Prostate gland (tissue), 2 donors: ENCODE measurements at regions not wholly inside any gene's neighbourhood (a gene's known extent, or its start where the extent isn't known, plus 50 kb on each side); places are given as distances from the start of the nearest gene placed in this dataset.

Source experiments
- DNase-seq: peaks from one replicate; pipeline ENCODE4 v3.0.0-alpha.2; 2019; ENCODE audit warnings: low spot score
- H3K27ac ChIP-seq, 2 donors: fragments of 200-600 bp; sonication (generic); 2 replicates each; pipeline ENCODE4 v1.5.1; 2017 to 2019
- H3K27me3 ChIP-seq: fragments of 200-600 bp; sonication (generic); replicated peaks from 2 replicates; pipeline ENCODE4 v1.5.1; 2019; ENCODE audit not compliant: insufficient read depth
- H3K36me3 ChIP-seq, 2 donors: fragments of 200-600 bp; sonication (generic); 1 replicate in 1 of 2; 2 replicates in 1 of 2; pipeline versions ENCODE4 v1.5.1 to v1.8.1; 2017 to 2019
- H3K4me1 ChIP-seq: fragments of 200-600 bp; sonication (generic); replicated peaks from 2 replicates; pipeline ENCODE4 v1.5.1; 2019
- H3K4me3 ChIP-seq, 2 donors: fragments of 200-600 bp; sonication (generic); 2 replicates each; pipeline ENCODE4 v1.5.1; 2017 to 2019
- H3K9me3 ChIP-seq: fragments of 200-600 bp; sonication (generic); 2 replicates; pipeline ENCODE4 v1.5.1; 2017
- POLR2A ChIP-seq: fragments of 450-650 bp; IDR thresholded peaks from one replicate; pipeline ENCODE4 v1.6.1; 2016; ENCODE audit warnings: antibody characterized with exemption, mild to moderate bottlenecking
- POLR2AphosphoS5 ChIP-seq: sonication (generic); formaldehyde crosslinking; IDR thresholded peaks from one replicate; pipeline ENCODE4 v1.6.1; 2017; ENCODE audit warnings: antibody characterized with exemption
- WGBS: methylation state at CpG from one replicate; pipeline ENCODE4 v1.1.5; 2018; 5-methylcytosine and 5-hydroxymethylcytosine counted together
- intact Hi-C: fragments of 100-400 bp; cut with DNase I; formaldehyde crosslinking; loops from one replicate; pipeline ENCODE4 v1.14.2; 2022
- TF ChIP-seq, protein P1 (sequence below), 4 experiments: fragments of 200-600 bp in 2 of 4; fragments of 450-650 bp in 2 of 4; sonication (generic) in 2 of 4; IDR thresholded peaks; 1 replicate in 3 of 4; 2 replicates in 1 of 4; pipeline ENCODE4 v1.5.1; 2016 to 2019; ENCODE audit warnings: antibody characterized with exemption in 4 of 4, mild to moderate bottlenecking in 2 of 4, moderate library complexity in 2 of 4

GRCh38 chr5:20230010-20230409, 242.0 kb upstream of the CDH18 start:
- TF ChIP-seq, protein P1, sequence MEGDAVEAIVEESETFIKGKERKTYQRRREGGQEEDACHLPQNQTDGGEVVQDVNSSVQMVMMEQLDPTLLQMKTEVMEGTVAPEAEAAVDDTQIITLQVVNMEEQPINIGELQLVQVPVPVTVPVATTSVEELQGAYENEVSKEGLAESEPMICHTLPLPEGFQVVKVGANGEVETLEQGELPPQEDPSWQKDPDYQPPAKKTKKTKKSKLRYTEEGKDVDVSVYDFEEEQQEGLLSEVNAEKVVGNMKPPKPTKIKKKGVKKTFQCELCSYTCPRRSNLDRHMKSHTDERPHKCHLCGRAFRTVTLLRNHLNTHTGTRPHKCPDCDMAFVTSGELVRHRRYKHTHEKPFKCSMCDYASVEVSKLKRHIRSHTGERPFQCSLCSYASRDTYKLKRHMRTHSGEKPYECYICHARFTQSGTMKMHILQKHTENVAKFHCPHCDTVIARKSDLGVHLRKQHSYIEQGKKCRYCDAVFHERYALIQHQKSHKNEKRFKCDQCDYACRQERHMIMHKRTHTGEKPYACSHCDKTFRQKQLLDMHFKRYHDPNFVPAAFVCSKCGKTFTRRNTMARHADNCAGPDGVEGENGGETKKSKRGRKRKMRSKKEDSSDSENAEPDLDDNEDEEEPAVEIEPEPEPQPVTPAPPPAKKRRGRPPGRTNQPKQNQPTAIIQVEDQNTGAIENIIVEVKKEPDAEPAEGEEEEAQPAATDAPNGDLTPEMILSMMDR (IDR thresholded peaks at IDR 0.05): no peak
- no peak for TF ChIP-seq POLR2A
- TF ChIP-seq POLR2AphosphoS5: no peak
- Histone ChIP-seq H3K27me3 (no peaks in the 10 kb centered on the region), H3K4me3 (no peak overlapping the region), H3K27ac (no peak overlapping the region), H3K9me3 (no peaks in the 10 kb centered on the region), H3K36me3 (no peaks in the 10 kb centered on the region), H3K4me1 (no peaks in the 10 kb centered on the region)
- WGBS: 96% methylated on average over 1 of the region's 1 CpG
- no peak for DNase-seq
- intact Hi-C loops: no loop called here

DNA sequence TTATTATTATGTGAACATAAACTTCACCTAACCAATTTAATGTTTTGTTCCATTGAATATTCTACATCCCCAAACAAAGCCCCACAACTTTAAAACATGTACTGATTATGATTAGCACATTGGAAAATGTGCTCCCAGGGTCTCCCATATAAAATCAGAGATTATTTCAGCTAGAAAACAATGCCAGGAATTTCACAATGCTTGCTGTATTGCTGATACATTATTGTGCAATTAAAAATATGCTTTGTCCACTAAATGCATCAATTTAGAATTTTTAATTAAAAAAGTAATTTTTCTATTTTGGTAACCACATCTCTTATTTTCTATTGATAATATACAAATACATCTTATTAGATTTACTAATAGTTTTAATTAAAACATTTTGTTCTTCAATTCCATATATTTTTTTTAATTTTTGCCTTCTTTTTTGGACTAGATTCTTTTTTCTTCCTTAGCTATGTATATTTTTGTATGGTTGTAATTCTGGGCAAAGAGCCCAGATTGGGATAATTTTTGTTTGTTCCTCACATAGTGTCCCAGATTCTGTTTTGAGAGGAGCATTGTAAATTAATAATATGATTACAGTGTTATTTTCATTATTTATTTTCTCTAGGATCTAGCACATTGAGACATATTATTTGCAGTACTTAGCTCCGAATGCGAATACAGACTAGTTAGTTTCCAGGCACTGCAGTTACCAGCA, 241.5 kb upstream of the CDH18 start:
- 67% methylated on average over 2 of the region's 2 CpGs for WGBS
- intact Hi-C loops: no loop called here
- H3K27me3 ChIP-seq: no peaks in the 10 kb centered on the region
- no peaks in the 10 kb centered on the region for H3K36me3 ChIP-seq
- no peak overlapping the region for H3K27ac ChIP-seq
- no peaks in the 10 kb centered on the region for H3K4me1 ChIP-seq
- H3K9me3 ChIP-seq: no peaks in the 10 kb centered on the region
- no peak overlapping the region for H3K4me3 ChIP-seq
- TF ChIP-seq POLR2AphosphoS5: no peak
- TF ChIP-seq POLR2A: no peak
- TF ChIP-seq, protein P1 (IDR thresholded peaks at IDR 0.05): no peak
- DNase-seq: no peak

DNA sequence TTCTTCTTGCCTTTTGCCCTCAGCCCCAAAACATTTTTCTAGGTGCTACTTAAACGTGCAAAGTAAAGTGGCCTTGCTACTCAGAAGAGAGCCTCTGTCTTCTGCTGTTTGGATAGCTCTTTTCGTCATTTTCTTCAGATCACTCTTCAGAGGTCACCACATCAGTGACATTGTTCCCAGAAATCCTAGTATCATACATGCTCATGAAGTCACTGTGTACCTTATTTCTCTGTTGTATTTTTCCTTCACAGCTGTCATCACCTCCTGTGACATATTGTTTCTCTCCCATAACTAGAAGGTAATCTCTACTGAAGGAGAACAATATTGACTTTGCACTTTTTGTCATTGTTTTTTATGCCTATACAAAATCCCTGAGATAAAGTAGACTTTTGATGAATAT, 237.0 kb upstream of the CDH18 start:
- intact Hi-C loops: no loop called here
- no peaks in the 10 kb centered on the region for H3K27me3 ChIP-seq
- 91% methylated on average over 2 of the region's 2 CpGs for WGBS
- DNase-seq: no peak
- no peak for TF ChIP-seq POLR2A
- no peak for TF ChIP-seq POLR2AphosphoS5
- TF ChIP-seq, protein P1 (IDR thresholded peaks at IDR 0.05): no peak
- H3K36me3 ChIP-seq: no peaks in the 10 kb centered on the region
- no peaks in the 10 kb centered on the region for H3K9me3 ChIP-seq
- no peaks in the 10 kb centered on the region for H3K4me1 ChIP-seq
- no peak overlapping the region for H3K4me3 ChIP-seq
- H3K27ac ChIP-seq: no peak overlapping the region

- Histone ChIP-seq H3K36me3 (no peaks in the 10 kb centered on the region), H3K4me1 (no peaks in the 10 kb centered on the region), H3K9me3 (no peaks in the 10 kb centered on the region), H3K27ac (no peak overlapping the region), H3K27me3 (no peaks in the 10 kb centered on the region), H3K4me3 (no peak overlapping the region)
- no peak for TF ChIP-seq POLR2A
- TF ChIP-seq, protein P1 (IDR thresholded peaks at IDR 0.05): no peak
- no peak for TF ChIP-seq POLR2AphosphoS5
- 53% methylated on average over 1 of the region's 1 CpG for WGBS
- DNase-seq: no peak
- intact Hi-C loops: no loop called here
Measured at GRCh38 chr5:20224046-20224445, 236.0 kb upstream of the CDH18 start.

DNA sequence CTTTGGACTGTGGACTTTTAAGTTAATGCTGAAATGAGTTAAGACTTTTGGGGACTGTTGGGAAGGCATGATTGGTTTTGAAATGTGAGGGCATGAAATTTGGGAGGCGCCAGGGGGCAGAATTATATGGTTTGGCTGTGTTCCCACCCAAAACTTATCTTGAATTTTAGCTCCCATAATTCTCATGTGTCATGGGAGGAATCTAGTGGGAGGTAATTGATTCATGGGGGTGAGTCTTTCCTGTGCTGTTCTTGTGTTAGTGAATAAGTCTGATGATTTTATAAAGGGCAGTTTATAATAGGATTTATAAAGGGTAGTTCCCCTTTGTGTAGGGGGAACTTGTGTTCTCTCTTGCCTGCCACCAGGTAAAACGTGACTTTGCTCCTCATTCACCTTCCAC, 235.5 kb upstream of the CDH18 start:
- Histone ChIP-seq H3K4me1 (no peaks in the 10 kb centered on the region), H3K27me3 (no peaks in the 10 kb centered on the region), H3K9me3 (no peaks in the 10 kb centered on the region), H3K4me3 (no peak overlapping the region), H3K27ac (no peak overlapping the region), H3K36me3 (no peaks in the 10 kb centered on the region)
- no peak for DNase-seq
- 61% methylated on average over 2 of the region's 2 CpGs for WGBS
- no peak for TF ChIP-seq POLR2AphosphoS5
- TF ChIP-seq POLR2A: no peak
- TF ChIP-seq, protein P1 (IDR thresholded peaks at IDR 0.05): no peak
- intact Hi-C loops: no loop called here
